Right lobe of liver (tissue), 6 donors: ENCODE measurements at regions not wholly inside any gene's neighbourhood (a gene's known extent, or its start where the extent isn't known, plus 50 kb on each side); places are given as distances from the start of the nearest gene placed in this dataset.

Experiments used
- ATAC-seq, 4 donors: fragments of 200-7000 bp; cut with Tn5 transposase; one replicate each; pipeline ENCODE4 v1.9.1; 2020; ENCODE audit warnings: mild to moderate bottlenecking in 4 of 4, moderate library complexity in 4 of 4
- DNase-seq, 3 donors: peaks; one replicate each; pipeline ENCODE4 v3.0.0-alpha.2; 2020
- H3K27ac ChIP-seq, 3 donors: fragments of 200-600 bp; one replicate each; pipeline ENCODE4 v1.8.0; 2022
- H3K27me3 ChIP-seq, 2 donors: fragments of 200-600 bp; one replicate each; pipeline ENCODE4 v1.8.0; 2022
- H3K36me3 ChIP-seq, 4 donors: fragments of 200-600 bp; sonication (generic) in 1 of 4; one replicate each; pipeline versions ENCODE4 v1.5.1 to v1.8.0; 2017 to 2022; ENCODE audit warnings: control low read depth in 1 of 4
- H3K4me1 ChIP-seq, 4 donors: fragments of 200-600 bp; sonication (generic) in 1 of 4; one replicate each; pipeline versions ENCODE4 v1.5.1 to v1.8.0; 2017 to 2022; ENCODE audit warnings: control low read depth in 1 of 4
- H3K4me3 ChIP-seq, 3 donors: fragments of 200-600 bp; one replicate each; pipeline ENCODE4 v1.8.0; 2022
- H3K9me3 ChIP-seq, 4 donors: fragments of 200-600 bp; sonication (generic) in 1 of 4; one replicate each; pipeline versions ENCODE4 v1.5.1 to v1.8.0; 2017 to 2022; ENCODE audit warnings: control low read depth in 1 of 4
- POLR2A ChIP-seq: fragments of 450-650 bp; IDR thresholded peaks from one replicate; pipeline ENCODE4 v1.6.1; 2017; ENCODE audit warnings: antibody characterized with exemption, mild to moderate bottlenecking
- whole genome bisulfite sequencing: methylation state at CpG from one replicate; pipeline ENCODE4 v1.1.6; 2018; ENCODE audit warnings: low coverage, low lambda C conversion rate; ENCODE audit not compliant: insufficient coverage; ENCODE audit errors: missing lambda C conversion rate; 5-methylcytosine and 5-hydroxymethylcytosine counted together
- intact Hi-C, 2 donors: fragments of 100-400 bp; cut with DNase I; formaldehyde crosslinking; loops; one replicate each; pipeline versions ENCODE4 v1.11.2 to v1.14.1; 2022
- TF ChIP-seq, protein P1 (sequence below), 4 donors: fragments of 200-600 bp in 3 of 4; fragments of 450-650 bp in 1 of 4; IDR thresholded peaks; one replicate each; pipeline versions ENCODE4 v1.5.1 to v1.8.0; 2016 to 2022; ENCODE audit warnings: antibody characterized with exemption in 4 of 4, mild to moderate bottlenecking in 2 of 4
- donor health status: DM: no; HTN: yes; CAD: no.
- donor health status: DM: no; HTN: no; CAD: no.
- donor health status: DM: no; HTN: no; CAD: no.
- donor health status: DM: no; HTN: yes; CAD: no.
- donor health status: DM: no; HTN: yes; CAD: no.

DNA sequence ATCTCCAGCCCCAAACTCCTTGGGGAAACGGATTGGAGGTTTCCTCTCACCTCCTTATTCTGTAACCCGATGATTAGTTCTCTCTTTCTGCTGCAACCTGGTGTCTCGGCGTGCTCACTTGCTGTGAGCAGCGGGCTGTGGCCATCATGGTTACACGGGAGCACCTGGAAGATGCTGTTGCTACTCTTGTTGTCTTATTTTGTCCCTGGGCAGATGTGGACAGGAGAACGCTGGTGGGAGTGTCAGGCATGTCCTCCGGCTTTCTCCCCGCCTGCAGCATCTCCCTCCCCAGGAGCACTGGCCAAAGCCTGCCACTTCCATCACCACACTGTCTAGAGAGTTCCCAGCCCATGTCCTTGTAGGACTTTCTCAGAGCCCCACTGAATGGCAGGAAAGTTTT, 211.8 kb upstream of the ZNF536 start:
- no peaks in the 10 kb centered on the region for H3K36me3 ChIP-seq
- no peak for DNase-seq
- H3K27ac ChIP-seq: no peak overlapping the region
- no peak overlapping the region for H3K4me3 ChIP-seq
- H3K27me3 ChIP-seq: no peaks in the 10 kb centered on the region
- 52% methylated on average over 8 of the region's 9 CpGs for WGBS
- TF ChIP-seq POLR2A: no peak
- TF ChIP-seq, protein P1, sequence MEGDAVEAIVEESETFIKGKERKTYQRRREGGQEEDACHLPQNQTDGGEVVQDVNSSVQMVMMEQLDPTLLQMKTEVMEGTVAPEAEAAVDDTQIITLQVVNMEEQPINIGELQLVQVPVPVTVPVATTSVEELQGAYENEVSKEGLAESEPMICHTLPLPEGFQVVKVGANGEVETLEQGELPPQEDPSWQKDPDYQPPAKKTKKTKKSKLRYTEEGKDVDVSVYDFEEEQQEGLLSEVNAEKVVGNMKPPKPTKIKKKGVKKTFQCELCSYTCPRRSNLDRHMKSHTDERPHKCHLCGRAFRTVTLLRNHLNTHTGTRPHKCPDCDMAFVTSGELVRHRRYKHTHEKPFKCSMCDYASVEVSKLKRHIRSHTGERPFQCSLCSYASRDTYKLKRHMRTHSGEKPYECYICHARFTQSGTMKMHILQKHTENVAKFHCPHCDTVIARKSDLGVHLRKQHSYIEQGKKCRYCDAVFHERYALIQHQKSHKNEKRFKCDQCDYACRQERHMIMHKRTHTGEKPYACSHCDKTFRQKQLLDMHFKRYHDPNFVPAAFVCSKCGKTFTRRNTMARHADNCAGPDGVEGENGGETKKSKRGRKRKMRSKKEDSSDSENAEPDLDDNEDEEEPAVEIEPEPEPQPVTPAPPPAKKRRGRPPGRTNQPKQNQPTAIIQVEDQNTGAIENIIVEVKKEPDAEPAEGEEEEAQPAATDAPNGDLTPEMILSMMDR (IDR thresholded peaks at IDR 0.05): no peak
- H3K4me1 ChIP-seq: no peaks in the 10 kb centered on the region
- intact Hi-C loops: no loop called here
- H3K9me3 ChIP-seq: no peaks in the 10 kb centered on the region
- no peak for ATAC-seq

DNA sequence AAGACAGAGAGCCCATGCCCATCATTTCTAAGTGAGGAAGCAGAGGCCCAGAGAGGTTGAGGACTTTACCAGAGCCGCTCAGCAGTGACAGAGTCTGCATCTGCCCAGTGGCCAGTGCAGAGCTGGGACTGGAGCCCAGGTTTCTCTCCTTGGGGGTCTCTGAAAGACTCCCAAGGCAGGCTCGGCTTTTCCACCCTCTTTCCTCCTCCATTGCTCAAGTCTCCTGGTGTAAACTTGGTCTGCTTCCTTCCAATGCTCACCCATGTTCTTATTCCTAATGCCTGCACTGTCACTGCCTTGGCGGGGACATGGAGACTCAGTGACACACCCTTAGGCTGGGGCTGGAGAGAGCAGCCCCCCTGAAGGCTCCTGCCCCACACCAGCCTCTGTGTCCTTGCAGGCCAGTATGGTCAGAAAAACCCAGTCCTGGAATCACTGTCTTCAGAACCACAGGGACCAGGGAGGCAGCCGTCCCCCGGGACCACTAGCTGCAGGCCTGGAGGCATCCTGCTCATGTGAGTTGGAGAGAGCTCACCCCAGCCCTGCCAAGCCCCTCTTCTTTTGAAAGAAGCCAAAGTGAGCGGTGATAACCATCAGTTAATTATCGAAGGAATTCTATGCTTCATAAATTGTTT, 211.0 kb upstream of the ZNF536 start:
- H3K27me3 ChIP-seq: no peaks in the 10 kb centered on the region
- H3K4me1 ChIP-seq: no peaks in the 10 kb centered on the region
- 69% methylated on average over 3 of the region's 7 CpGs for WGBS
- DNase-seq (peak in 1 of 3 donors; percentile 13), ATAC-seq (no peak)
- TF ChIP-seq, protein P1 (IDR thresholded peaks at IDR 0.05): no peak
- no peak for TF ChIP-seq POLR2A
- H3K9me3 ChIP-seq: no peaks in the 10 kb centered on the region
- H3K36me3 ChIP-seq: no peaks in the 10 kb centered on the region
- intact Hi-C loops: no loop called here
- H3K4me3 ChIP-seq: no peak overlapping the region
- no peak overlapping the region for H3K27ac ChIP-seq

DNA sequence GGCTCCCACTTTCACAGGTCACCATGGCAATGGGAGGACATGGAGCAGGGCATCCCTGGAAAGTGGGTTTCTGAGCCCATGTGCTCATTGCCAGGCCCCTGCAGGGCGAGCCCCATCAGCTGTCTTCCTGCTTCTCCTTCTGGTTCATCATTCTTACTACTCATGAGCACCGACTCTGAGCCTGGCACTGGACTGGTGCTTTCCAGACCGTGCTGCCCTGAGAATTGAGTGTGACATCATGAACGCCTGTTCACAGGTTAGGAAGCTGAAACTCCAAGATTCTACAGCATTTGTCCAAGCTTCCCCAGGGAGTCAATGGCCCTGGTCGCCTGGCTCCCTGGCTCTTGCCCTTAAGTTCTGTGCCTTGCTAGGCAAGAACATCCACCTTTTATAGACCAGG, 210.4 kb upstream of the ZNF536 start:
- intact Hi-C loops: no loop called here
- no peaks in the 10 kb centered on the region for H3K36me3 ChIP-seq
- no peak overlapping the region for H3K27ac ChIP-seq
- ATAC-seq: no peak
- no peak overlapping the region for H3K4me3 ChIP-seq
- TF ChIP-seq POLR2A: no peak
- TF ChIP-seq, protein P1 (IDR thresholded peaks at IDR 0.05): no peak
- H3K27me3 ChIP-seq: no peaks in the 10 kb centered on the region
- DNase-seq: peak in 1 of 3 donors; percentile 29
- WGBS: 71% methylated on average over 3 of the region's 5 CpGs
- H3K9me3 ChIP-seq: no peaks in the 10 kb centered on the region
- no peaks in the 10 kb centered on the region for H3K4me1 ChIP-seq

DNA sequence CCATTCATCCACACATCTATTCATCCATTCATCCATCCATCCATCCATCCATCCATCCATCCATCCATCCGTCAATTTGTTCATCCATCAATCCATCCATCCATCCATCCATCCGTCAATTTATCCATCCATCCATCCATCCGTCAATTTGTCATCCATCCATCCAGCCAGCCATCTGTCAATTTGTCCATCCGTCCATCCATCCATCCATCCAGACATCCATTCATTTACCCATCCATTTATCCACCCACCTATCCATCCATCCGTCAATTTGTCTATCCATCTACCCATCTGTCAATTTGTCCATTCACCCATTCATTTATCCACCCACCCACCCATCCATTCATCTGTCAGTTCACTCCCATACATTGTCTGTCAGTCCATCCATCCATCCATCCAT, 209.5 kb upstream of the ZNF536 start:
- no peaks in the 10 kb centered on the region for H3K36me3 ChIP-seq
- H3K27ac ChIP-seq: no peak overlapping the region
- no peaks in the 10 kb centered on the region for H3K27me3 ChIP-seq
- H3K4me1 ChIP-seq: no peaks in the 10 kb centered on the region
- H3K4me3 ChIP-seq: no peak overlapping the region
- intact Hi-C loops: no loop called here
- WGBS: 62% methylated on average over 5 of the region's 5 CpGs
- H3K9me3 ChIP-seq: no peaks in the 10 kb centered on the region
- ATAC-seq (no peak), DNase-seq (no peak)
- TF ChIP-seq, protein P1 (IDR thresholded peaks at IDR 0.05): no peak
- no peak for TF ChIP-seq POLR2A

DNA sequence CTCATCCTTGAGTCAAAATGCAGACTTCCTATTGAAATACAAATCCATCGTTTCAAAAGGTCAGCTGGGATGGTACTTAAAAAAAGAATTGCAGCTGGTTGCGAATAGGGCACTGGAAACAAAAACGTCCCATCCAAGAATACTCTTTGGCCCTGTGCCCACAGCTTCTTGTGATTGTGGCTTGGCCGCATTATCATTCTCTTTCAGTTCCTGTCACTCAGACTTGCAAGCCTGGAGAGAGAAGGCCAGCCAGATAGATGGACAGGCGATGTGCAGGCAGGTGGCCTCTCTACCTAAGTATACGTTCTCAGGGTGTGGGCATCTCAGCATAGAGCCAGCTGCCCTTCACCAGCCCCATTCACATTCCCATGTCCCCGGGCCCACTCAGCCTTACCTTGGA, 208.5 kb upstream of the ZNF536 start:
- Histone ChIP-seq H3K36me3 (no peaks in the 10 kb centered on the region), H3K4me1 (no peaks in the 10 kb centered on the region), H3K4me3 (no peak overlapping the region), H3K27ac (no peak overlapping the region), H3K9me3 (no peaks in the 10 kb centered on the region), H3K27me3 (no peaks in the 10 kb centered on the region)
- TF ChIP-seq, protein P1 (IDR thresholded peaks at IDR 0.05): no peak
- TF ChIP-seq POLR2A: no peak
- peak in 1 of 3 donors; percentile 14 for DNase-seq
- no peak for ATAC-seq
- intact Hi-C loops: no loop called here
- 57% methylated on average over 5 of the region's 7 CpGs for WGBS
